WTC11 (cell line): ENCODE measurements at regions not wholly inside any gene's neighbourhood (a gene's known extent, or its start where the extent isn't known, plus 50 kb on each side); places are given as distances from the start of the nearest gene placed in this dataset.

Experiments used
- ATAC-seq: fragments of 200-7000 bp; cut with Tn5 transposase; 2 replicates; pipeline ENCODE4 v1.10.0; 2021; ENCODE audit warnings: mild to moderate bottlenecking, moderate library complexity
- CTCF ChIA-PET: fragments of 300-600 bp; sonication (Branson Sonifier 250); formaldehyde crosslinking; loops from one replicate; lab custom pipeline; 2021; ENCODE audit warnings: antibody characterized with exemption; lab: Charles Lee
- POLR2A ChIA-PET: fragments of 350-600 bp; sonication (Branson Sonifier 250); formaldehyde crosslinking; loops from one replicate; lab custom pipeline; 2021; ENCODE audit warnings: antibody characterized with exemption; lab: Charles Lee
- DNase-seq: peaks from one replicate; pipeline ENCODE4 v3.0.0; 2021; ENCODE audit warnings: low spot score
- H3K27ac Mint-ChIP-seq: 2 replicates; pipeline ENCODE4 v1.8.0; 2021; ENCODE audit warnings: mixed read lengths
- H3K27me3 Mint-ChIP-seq: 2 replicates; pipeline ENCODE4 v1.8.0; 2021; ENCODE audit warnings: low read depth, mild to moderate bottlenecking, moderate library complexity, mixed read lengths
- H3K36me3 Mint-ChIP-seq: 2 replicates; pipeline ENCODE4 v1.8.0; 2021; ENCODE audit warnings: mixed read lengths
- H3K4me1 Mint-ChIP-seq: 2 replicates; pipeline ENCODE4 v1.8.0; 2022; ENCODE audit warnings: mixed read lengths
- H3K4me3 Mint-ChIP-seq: 2 replicates; pipeline ENCODE4 v1.8.0; 2021; ENCODE audit warnings: mild to moderate bottlenecking, moderate library complexity, mixed read lengths
- H3K9me3 Mint-ChIP-seq: 2 replicates; pipeline ENCODE4 v1.8.0; 2021; ENCODE audit warnings: mixed read lengths
- ESRRA ChIP-seq: sonication (generic); formaldehyde crosslinking; IDR thresholded peaks from 2 replicates; pipeline ENCODE4 v1.8.1; 2022; ENCODE audit warnings: mild to moderate bottlenecking, missing genetic modification reagents, borderline replicate concordance
- ETV6 ChIP-seq: sonication (generic); formaldehyde crosslinking; IDR thresholded peaks from 2 replicates; pipeline ENCODE4 v1.8.1; 2022; ENCODE audit warnings: mild to moderate bottlenecking, missing genetic modification reagents
- FOXK1 ChIP-seq: sonication (generic); formaldehyde crosslinking; IDR thresholded peaks from 2 replicates; pipeline ENCODE4 v1.8.0; 2022; ENCODE audit warnings: mild to moderate bottlenecking, moderate library complexity, missing genetic modification reagents
- FOXP1 ChIP-seq: sonication (generic); formaldehyde crosslinking; IDR thresholded peaks from 2 replicates; pipeline ENCODE4 v1.8.0; 2022; ENCODE audit warnings: missing genetic modification reagents, mild to moderate bottlenecking, moderate library complexity, borderline replicate concordance
- JUN ChIP-seq: sonication (generic); formaldehyde crosslinking; IDR thresholded peaks from 2 replicates; pipeline ENCODE4 v1.8.0; 2023; ENCODE audit warnings: mild to moderate bottlenecking, missing genetic modification reagents
- OVOL2 ChIP-seq: fragments of 250-450 bp; sonication (Bioruptor Pico); IDR thresholded peaks from 2 replicates; pipeline ENCODE4 v1.9.0; 2021; ENCODE audit warnings: mild to moderate bottlenecking, borderline replicate concordance
- ZNF263 ChIP-seq: sonication (generic); formaldehyde crosslinking; IDR thresholded peaks from 2 replicates; pipeline ENCODE4 v1.8.1; 2022; ENCODE audit warnings: low read depth, mild to moderate bottlenecking, moderate library complexity, missing genetic modification reagents
- ZNF423 ChIP-seq: fragments of 250-450 bp; sonication (Bioruptor Pico); IDR thresholded peaks from 2 replicates; pipeline ENCODE4 v2.1.2; 2022; ENCODE audit warnings: mild to moderate bottlenecking, moderate library complexity
- TF ChIP-seq, protein P1 (sequence below): sonication (generic); formaldehyde crosslinking; conservative IDR thresholded peaks from 2 replicates; pipeline ENCODE4 v1.8.1; 2023; ENCODE audit warnings: mild to moderate bottlenecking, low read depth, missing genetic modification reagents, moderate library complexity
- TF ChIP-seq, protein P2 (sequence below): sonication (generic); formaldehyde crosslinking; IDR thresholded peaks from 2 replicates; pipeline ENCODE4 v1.8.1; 2022; ENCODE audit warnings: mild to moderate bottlenecking, moderate library complexity, missing genetic modification reagents
- TF ChIP-seq, protein P3 (sequence below): sonication (generic); formaldehyde crosslinking; IDR thresholded peaks from 2 replicates; pipeline ENCODE4 v1.8.1; 2022; ENCODE audit warnings: low read depth, mild to moderate bottlenecking, moderate library complexity, missing genetic modification reagents, borderline replicate concordance
- TF ChIP-seq, protein P4 (sequence below): fragments of 250-450 bp; sonication (Bioruptor Pico); IDR thresholded peaks from 2 replicates; pipeline ENCODE4 v1.9.0; 2021; ENCODE audit warnings: mild to moderate bottlenecking, borderline replicate concordance
- TF ChIP-seq, protein P5 (sequence below): fragments of 200-600 bp; IDR thresholded peaks from 2 replicates; pipeline ENCODE4 v1.8.0; 2022; ENCODE audit warnings: antibody characterized with exemption
- TF ChIP-seq, protein P6 (sequence below): sonication (generic); formaldehyde crosslinking; IDR thresholded peaks from 2 replicates; pipeline ENCODE4 v1.8.1; 2023; ENCODE audit warnings: mild to moderate bottlenecking, missing genetic modification reagents, moderate library complexity
- TF ChIP-seq, protein P7 (sequence below): sonication (generic); formaldehyde crosslinking; IDR thresholded peaks from 2 replicates; pipeline ENCODE4 v1.8.1; 2023; ENCODE audit warnings: mild to moderate bottlenecking, missing genetic modification reagents, borderline replicate concordance
- TF ChIP-seq, protein P8 (sequence below): fragments of 250-450 bp; sonication (Bioruptor Pico); IDR thresholded peaks from 2 replicates; pipeline ENCODE4 v2.1.2; 2022; ENCODE audit warnings: mild to moderate bottlenecking, moderate library complexity

DNA sequence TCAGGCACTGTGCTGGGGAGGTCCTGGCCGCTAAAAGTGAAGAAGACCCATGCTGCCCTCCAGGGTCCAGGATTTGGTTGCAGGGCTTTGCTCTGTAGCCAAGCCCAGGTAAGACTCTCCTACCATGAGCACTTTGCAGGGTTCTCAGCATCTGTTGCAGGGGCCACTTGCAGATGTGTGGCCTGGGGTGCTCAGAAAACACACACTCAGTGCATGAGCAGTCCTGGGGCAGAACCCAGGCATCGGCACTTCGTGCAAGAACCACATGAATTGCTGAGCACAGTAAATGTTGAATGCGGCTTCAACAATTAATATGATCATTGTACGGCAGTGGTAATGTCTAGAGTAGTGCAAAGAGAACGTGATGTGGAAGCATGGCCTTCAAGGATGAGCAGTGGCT lies 98.5 kb upstream of the SMIM21 start (continued):
- TF ChIP-seq, protein P1, sequence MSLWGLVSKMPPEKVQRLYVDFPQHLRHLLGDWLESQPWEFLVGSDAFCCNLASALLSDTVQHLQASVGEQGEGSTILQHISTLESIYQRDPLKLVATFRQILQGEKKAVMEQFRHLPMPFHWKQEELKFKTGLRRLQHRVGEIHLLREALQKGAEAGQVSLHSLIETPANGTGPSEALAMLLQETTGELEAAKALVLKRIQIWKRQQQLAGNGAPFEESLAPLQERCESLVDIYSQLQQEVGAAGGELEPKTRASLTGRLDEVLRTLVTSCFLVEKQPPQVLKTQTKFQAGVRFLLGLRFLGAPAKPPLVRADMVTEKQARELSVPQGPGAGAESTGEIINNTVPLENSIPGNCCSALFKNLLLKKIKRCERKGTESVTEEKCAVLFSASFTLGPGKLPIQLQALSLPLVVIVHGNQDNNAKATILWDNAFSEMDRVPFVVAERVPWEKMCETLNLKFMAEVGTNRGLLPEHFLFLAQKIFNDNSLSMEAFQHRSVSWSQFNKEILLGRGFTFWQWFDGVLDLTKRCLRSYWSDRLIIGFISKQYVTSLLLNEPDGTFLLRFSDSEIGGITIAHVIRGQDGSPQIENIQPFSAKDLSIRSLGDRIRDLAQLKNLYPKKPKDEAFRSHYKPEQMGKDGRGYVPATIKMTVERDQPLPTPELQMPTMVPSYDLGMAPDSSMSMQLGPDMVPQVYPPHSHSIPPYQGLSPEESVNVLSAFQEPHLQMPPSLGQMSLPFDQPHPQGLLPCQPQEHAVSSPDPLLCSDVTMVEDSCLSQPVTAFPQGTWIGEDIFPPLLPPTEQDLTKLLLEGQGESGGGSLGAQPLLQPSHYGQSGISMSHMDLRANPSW (CRISPR knock-in tag), result no peak
- TF ChIP-seq, protein P2, sequence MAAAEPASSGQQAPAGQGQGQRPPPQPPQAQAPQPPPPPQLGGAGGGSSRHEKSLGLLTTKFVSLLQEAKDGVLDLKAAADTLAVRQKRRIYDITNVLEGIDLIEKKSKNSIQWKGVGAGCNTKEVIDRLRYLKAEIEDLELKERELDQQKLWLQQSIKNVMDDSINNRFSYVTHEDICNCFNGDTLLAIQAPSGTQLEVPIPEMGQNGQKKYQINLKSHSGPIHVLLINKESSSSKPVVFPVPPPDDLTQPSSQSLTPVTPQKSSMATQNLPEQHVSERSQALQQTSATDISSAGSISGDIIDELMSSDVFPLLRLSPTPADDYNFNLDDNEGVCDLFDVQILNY (CRISPR knock-in tag), result no peak
- TF ChIP-seq, protein P3, sequence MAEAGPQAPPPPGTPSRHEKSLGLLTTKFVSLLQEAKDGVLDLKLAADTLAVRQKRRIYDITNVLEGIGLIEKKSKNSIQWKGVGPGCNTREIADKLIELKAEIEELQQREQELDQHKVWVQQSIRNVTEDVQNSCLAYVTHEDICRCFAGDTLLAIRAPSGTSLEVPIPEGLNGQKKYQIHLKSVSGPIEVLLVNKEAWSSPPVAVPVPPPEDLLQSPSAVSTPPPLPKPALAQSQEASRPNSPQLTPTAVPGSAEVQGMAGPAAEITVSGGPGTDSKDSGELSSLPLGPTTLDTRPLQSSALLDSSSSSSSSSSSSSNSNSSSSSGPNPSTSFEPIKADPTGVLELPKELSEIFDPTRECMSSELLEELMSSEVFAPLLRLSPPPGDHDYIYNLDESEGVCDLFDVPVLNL (CRISPR knock-in tag), result no peak
- TF ChIP-seq OVOL2 (CRISPR knock-in tag), result no peak
- TF ChIP-seq ZNF263 (CRISPR knock-in tag), result no peak
- TF ChIP-seq, protein P4, sequence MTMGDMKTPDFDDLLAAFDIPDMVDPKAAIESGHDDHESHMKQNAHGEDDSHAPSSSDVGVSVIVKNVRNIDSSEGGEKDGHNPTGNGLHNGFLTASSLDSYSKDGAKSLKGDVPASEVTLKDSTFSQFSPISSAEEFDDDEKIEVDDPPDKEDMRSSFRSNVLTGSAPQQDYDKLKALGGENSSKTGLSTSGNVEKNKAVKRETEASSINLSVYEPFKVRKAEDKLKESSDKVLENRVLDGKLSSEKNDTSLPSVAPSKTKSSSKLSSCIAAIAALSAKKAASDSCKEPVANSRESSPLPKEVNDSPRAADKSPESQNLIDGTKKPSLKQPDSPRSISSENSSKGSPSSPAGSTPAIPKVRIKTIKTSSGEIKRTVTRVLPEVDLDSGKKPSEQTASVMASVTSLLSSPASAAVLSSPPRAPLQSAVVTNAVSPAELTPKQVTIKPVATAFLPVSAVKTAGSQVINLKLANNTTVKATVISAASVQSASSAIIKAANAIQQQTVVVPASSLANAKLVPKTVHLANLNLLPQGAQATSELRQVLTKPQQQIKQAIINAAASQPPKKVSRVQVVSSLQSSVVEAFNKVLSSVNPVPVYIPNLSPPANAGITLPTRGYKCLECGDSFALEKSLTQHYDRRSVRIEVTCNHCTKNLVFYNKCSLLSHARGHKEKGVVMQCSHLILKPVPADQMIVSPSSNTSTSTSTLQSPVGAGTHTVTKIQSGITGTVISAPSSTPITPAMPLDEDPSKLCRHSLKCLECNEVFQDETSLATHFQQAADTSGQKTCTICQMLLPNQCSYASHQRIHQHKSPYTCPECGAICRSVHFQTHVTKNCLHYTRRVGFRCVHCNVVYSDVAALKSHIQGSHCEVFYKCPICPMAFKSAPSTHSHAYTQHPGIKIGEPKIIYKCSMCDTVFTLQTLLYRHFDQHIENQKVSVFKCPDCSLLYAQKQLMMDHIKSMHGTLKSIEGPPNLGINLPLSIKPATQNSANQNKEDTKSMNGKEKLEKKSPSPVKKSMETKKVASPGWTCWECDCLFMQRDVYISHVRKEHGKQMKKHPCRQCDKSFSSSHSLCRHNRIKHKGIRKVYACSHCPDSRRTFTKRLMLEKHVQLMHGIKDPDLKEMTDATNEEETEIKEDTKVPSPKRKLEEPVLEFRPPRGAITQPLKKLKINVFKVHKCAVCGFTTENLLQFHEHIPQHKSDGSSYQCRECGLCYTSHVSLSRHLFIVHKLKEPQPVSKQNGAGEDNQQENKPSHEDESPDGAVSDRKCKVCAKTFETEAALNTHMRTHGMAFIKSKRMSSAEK (CRISPR knock-in tag), result no peak
- TF ChIP-seq ESRRA (CRISPR knock-in tag), result no peak

DNA sequence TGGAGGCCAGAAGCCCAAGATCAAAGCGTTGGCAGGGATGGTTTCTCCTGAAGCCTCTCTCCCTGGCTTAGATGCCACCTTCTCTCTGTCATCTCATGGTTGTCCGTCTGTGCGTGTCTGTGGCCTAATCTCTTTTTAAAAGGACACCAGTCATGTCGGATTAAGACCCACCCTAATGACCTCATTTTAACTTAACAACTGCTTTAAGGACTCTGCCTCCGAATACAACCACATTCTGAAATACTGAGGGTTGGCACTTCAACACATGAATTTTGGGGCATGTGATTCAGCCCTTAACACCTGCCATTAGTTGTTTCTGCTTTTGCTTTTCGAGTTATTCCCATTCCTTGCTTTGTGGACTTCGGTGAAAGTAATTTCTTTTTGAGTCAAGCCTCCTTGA lies 97.8 kb upstream of the SMIM21 start:
- TF ChIP-seq, protein P5, sequence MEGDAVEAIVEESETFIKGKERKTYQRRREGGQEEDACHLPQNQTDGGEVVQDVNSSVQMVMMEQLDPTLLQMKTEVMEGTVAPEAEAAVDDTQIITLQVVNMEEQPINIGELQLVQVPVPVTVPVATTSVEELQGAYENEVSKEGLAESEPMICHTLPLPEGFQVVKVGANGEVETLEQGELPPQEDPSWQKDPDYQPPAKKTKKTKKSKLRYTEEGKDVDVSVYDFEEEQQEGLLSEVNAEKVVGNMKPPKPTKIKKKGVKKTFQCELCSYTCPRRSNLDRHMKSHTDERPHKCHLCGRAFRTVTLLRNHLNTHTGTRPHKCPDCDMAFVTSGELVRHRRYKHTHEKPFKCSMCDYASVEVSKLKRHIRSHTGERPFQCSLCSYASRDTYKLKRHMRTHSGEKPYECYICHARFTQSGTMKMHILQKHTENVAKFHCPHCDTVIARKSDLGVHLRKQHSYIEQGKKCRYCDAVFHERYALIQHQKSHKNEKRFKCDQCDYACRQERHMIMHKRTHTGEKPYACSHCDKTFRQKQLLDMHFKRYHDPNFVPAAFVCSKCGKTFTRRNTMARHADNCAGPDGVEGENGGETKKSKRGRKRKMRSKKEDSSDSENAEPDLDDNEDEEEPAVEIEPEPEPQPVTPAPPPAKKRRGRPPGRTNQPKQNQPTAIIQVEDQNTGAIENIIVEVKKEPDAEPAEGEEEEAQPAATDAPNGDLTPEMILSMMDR, result no peak
- TF ChIP-seq, protein P6, sequence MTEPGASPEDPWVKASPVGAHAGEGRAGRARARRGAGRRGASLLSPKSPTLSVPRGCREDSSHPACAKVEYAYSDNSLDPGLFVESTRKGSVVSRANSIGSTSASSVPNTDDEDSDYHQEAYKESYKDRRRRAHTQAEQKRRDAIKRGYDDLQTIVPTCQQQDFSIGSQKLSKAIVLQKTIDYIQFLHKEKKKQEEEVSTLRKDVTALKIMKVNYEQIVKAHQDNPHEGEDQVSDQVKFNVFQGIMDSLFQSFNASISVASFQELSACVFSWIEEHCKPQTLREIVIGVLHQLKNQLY (CRISPR knock-in tag), result no peak
- TF ChIP-seq JUN (CRISPR knock-in tag) (no peak), ETV6 (CRISPR knock-in tag) (no peak), ZNF423 (no peak), FOXK1 (CRISPR knock-in tag) (no peak), FOXP1 (CRISPR knock-in tag) (no peak), ZNF263 (CRISPR knock-in tag) (no peak)
- TF ChIP-seq, protein P7, sequence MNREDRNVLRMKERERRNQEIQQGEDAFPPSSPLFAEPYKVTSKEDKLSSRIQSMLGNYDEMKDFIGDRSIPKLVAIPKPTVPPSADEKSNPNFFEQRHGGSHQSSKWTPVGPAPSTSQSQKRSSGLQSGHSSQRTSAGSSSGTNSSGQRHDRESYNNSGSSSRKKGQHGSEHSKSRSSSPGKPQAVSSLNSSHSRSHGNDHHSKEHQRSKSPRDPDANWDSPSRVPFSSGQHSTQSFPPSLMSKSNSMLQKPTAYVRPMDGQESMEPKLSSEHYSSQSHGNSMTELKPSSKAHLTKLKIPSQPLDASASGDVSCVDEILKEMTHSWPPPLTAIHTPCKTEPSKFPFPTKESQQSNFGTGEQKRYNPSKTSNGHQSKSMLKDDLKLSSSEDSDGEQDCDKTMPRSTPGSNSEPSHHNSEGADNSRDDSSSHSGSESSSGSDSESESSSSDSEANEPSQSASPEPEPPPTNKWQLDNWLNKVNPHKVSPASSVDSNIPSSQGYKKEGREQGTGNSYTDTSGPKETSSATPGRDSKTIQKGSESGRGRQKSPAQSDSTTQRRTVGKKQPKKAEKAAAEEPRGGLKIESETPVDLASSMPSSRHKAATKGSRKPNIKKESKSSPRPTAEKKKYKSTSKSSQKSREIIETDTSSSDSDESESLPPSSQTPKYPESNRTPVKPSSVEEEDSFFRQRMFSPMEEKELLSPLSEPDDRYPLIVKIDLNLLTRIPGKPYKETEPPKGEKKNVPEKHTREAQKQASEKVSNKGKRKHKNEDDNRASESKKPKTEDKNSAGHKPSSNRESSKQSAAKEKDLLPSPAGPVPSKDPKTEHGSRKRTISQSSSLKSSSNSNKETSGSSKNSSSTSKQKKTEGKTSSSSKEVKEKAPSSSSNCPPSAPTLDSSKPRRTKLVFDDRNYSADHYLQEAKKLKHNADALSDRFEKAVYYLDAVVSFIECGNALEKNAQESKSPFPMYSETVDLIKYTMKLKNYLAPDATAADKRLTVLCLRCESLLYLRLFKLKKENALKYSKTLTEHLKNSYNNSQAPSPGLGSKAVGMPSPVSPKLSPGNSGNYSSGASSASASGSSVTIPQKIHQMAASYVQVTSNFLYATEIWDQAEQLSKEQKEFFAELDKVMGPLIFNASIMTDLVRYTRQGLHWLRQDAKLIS (CRISPR knock-in tag), result no peak
- TF ChIP-seq, protein P8, sequence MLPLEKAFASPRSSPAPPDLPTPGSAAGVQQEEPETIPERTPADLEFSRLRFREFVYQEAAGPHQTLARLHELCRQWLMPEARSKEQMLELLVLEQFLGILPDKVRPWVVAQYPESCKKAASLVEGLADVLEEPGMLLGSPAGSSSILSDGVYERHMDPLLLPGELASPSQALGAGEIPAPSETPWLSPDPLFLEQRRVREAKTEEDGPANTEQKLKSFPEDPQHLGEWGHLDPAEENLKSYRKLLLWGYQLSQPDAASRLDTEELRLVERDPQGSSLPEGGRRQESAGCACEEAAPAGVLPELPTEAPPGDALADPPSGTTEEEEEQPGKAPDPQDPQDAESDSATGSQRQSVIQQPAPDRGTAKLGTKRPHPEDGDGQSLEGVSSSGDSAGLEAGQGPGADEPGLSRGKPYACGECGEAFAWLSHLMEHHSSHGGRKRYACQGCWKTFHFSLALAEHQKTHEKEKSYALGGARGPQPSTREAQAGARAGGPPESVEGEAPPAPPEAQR (CRISPR knock-in tag), result no peak
- TF ChIP-seq, all 79 proteins: peak for 0
- ATAC-seq (no peak), DNase-seq (no peak)
- CTCF ChIA-PET, result no interaction called here
- POLR2A ChIA-PET, result no interaction called here
- Mint-ChIP-seq H3K4me1 (peaks cover 4% of the 10 kb centered on the region; the same call in 1 of the 2 replicates), H3K36me3 (no peaks in the 10 kb centered on the region), H3K9me3 (no peaks in the 10 kb centered on the region), H3K27ac (no peak overlapping the region), H3K4me3 (no peak overlapping the region), H3K27me3 (no peaks in the 10 kb centered on the region)
